Suprapubic skin (tissue), 4 donors: ENCODE measurements at regions not wholly inside any gene's neighbourhood (a gene's known extent, or its start where the extent isn't known, plus 50 kb on each side); places are given as distances from the start of the nearest gene placed in this dataset.

Experiments
- DNase-seq, 2 donors: peaks; one replicate each; pipeline ENCODE4 v3.0.0-alpha.2; 2019; ENCODE audit warnings: low spot score in 2 of 2
- H3K27ac ChIP-seq: fragments of 200-600 bp; sonication (generic); one replicate; pipeline ENCODE4 v1.5.1; 2019
- H3K27me3 ChIP-seq: fragments of 200-600 bp; sonication (generic); one replicate; pipeline ENCODE4 v1.5.1; 2019
- H3K36me3 ChIP-seq: fragments of 200-600 bp; sonication (generic); one replicate; pipeline ENCODE4 v1.5.1; 2019
- H3K4me1 ChIP-seq: fragments of 200-600 bp; sonication (generic); one replicate; pipeline ENCODE4 v1.5.1; 2019
- H3K4me3 ChIP-seq: fragments of 200-600 bp; sonication (generic); one replicate; pipeline ENCODE4 v1.5.1; 2019; ENCODE audit warnings: mild to moderate bottlenecking
- H3K9me3 ChIP-seq: fragments of 200-600 bp; sonication (generic); one replicate; pipeline ENCODE4 v1.5.1; 2019
- CTCF ChIP-seq, 2 donors: fragments of 200-600 bp in 1 of 2; fragments of 450-650 bp in 1 of 2; sonication (generic) in 1 of 2; IDR thresholded peaks; one replicate each; pipeline ENCODE4 v1.5.1; 2016 to 2019; ENCODE audit warnings: antibody characterized with exemption in 2 of 2, mild to moderate bottlenecking in 1 of 2, moderate library complexity in 1 of 2
- EP300 ChIP-seq: sonication (generic); formaldehyde crosslinking; IDR thresholded peaks from one replicate; pipeline ENCODE4 v1.6.1; 2017; ENCODE audit warnings: antibody characterized with exemption
- POLR2A ChIP-seq, 2 donors: fragments of 450-650 bp; IDR thresholded peaks; one replicate each; pipeline ENCODE4 v1.6.1; 2017; ENCODE audit warnings: antibody characterized with exemption in 2 of 2, mild to moderate bottlenecking in 2 of 2, moderate library complexity in 2 of 2
- POLR2AphosphoS5 ChIP-seq, 3 donors: sonication (generic); formaldehyde crosslinking; IDR thresholded peaks; one replicate each; pipeline ENCODE4 v1.6.1; 2017; ENCODE audit warnings: antibody characterized with exemption in 3 of 3
- WGBS: methylation state at CpG from one replicate; pipeline ENCODE4 v1.1.5; 2018; 5-methylcytosine and 5-hydroxymethylcytosine counted together

GRCh38 chr12:125440399-125440798 lies 375.2 kb downstream of the AACS start:
- no peaks in the 10 kb centered on the region for H3K36me3 ChIP-seq
- 68% methylated on average over 3 of the region's 3 CpGs for WGBS
- TF ChIP-seq POLR2AphosphoS5 (IDR thresholded peaks at IDR 0.05) (no peak), POLR2A (IDR thresholded peaks at IDR 0.05) (no peak), EP300 (no peak), CTCF (IDR thresholded peaks at IDR 0.05) (no peak)
- H3K4me3 ChIP-seq, result no peak overlapping the region
- no peaks in the 10 kb centered on the region for H3K4me1 ChIP-seq
- DNase-seq, result no peak
- H3K27me3 ChIP-seq, result no peaks in the 10 kb centered on the region
- H3K27ac ChIP-seq, result no peak overlapping the region
- peaks cover 1% of the 10 kb centered on the region for H3K9me3 ChIP-seq

- H3K27me3 ChIP-seq, result no peaks in the 10 kb centered on the region
- DNase-seq, result no peak
- peaks cover 8% of the 10 kb centered on the region for H3K9me3 ChIP-seq
- no peak overlapping the region for H3K4me3 ChIP-seq
- H3K27ac ChIP-seq, result no peak overlapping the region
- TF ChIP-seq EP300, result no peak
- no peak for TF ChIP-seq POLR2A (IDR thresholded peaks at IDR 0.05)
- no peak for TF ChIP-seq POLR2AphosphoS5 (IDR thresholded peaks at IDR 0.05)
- TF ChIP-seq CTCF (IDR thresholded peaks at IDR 0.05), result no peak
- no peaks in the 10 kb centered on the region for H3K36me3 ChIP-seq
- 55% methylated on average over 1 of the region's 1 CpG for WGBS
- H3K4me1 ChIP-seq, result no peaks in the 10 kb centered on the region
Measured at GRCh38 chr12:125443341-125443740, 378.1 kb downstream of the AACS start.

- Histone ChIP-seq H3K9me3 (peaks cover 19% of the 10 kb centered on the region), H3K36me3 (no peaks in the 10 kb centered on the region), H3K4me1 (no peaks in the 10 kb centered on the region), H3K4me3 (no peak overlapping the region), H3K27ac (no peak overlapping the region), H3K27me3 (no peaks in the 10 kb centered on the region)
- DNase-seq, result no peak
- TF ChIP-seq POLR2AphosphoS5 (IDR thresholded peaks at IDR 0.05) (no peak), CTCF (IDR thresholded peaks at IDR 0.05) (no peak), EP300 (no peak), POLR2A (IDR thresholded peaks at IDR 0.05) (no peak)
- 48% methylated on average over 2 of the region's 2 CpGs for WGBS
Measured at GRCh38 chr12:125451408-125451807, 386.2 kb downstream of the AACS start.

GRCh38 chr12:125453751-125454150 lies 388.5 kb downstream of the AACS start:
- 51% methylated on average over 4 of the region's 4 CpGs for WGBS
- Histone ChIP-seq H3K36me3 (no peaks in the 10 kb centered on the region), H3K27me3 (no peaks in the 10 kb centered on the region), H3K27ac (no peak overlapping the region), H3K4me1 (no peaks in the 10 kb centered on the region), H3K9me3 (peaks cover 19% of the 10 kb centered on the region), H3K4me3 (no peak overlapping the region)
- TF ChIP-seq CTCF (IDR thresholded peaks at IDR 0.05) (no peak), POLR2A (IDR thresholded peaks at IDR 0.05) (no peak), EP300 (no peak), POLR2AphosphoS5 (IDR thresholded peaks at IDR 0.05) (no peak)
- no peak for DNase-seq

- no peaks in the 10 kb centered on the region for H3K27me3 ChIP-seq
- H3K27ac ChIP-seq, result no peak overlapping the region
- no peak overlapping the region for H3K4me3 ChIP-seq
- DNase-seq, result no peak
- no peak for TF ChIP-seq POLR2AphosphoS5 (IDR thresholded peaks at IDR 0.05)
- TF ChIP-seq CTCF (IDR thresholded peaks at IDR 0.05), result no peak
- no peaks in the 10 kb centered on the region for H3K4me1 ChIP-seq
- no peaks in the 10 kb centered on the region for H3K36me3 ChIP-seq
- peaks cover 16% of the 10 kb centered on the region for H3K9me3 ChIP-seq
- WGBS, result 70% methylated on average over 3 of the region's 3 CpGs
Measured at GRCh38 chr12:125454291-125454690, 389.1 kb downstream of the AACS start.
